Keratinocyte (primary cell): ENCODE measurements at regions not wholly inside any gene's neighbourhood (a gene's known extent, or its start where the extent isn't known, plus 50 kb on each side); places are given as distances from the start of the nearest gene placed in this dataset.

ENCODE experiments used
- DNase-seq: peaks from one replicate; pipeline ENCODE4 v3.0.0-alpha.2; 2011; ENCODE audit warnings: low read depth, missing footprints, low spot score
- FAIRE-seq: peaks from 2 replicates; lab custom pipeline; 2011; peaks lifted over from hg19 to GRCh38; lab: Jason Lieb, UNC
- H2AFZ ChIP-seq: 2 replicates; pipeline ENCODE4 v1.6.0; 2012; ENCODE audit warnings: low read length, control low read depth, inconsistent platforms; ENCODE audit not compliant: control insufficient read depth
- H3K27ac ChIP-seq: 2 replicates; pipeline ENCODE4 v1.5.1; 2011; ENCODE audit warnings: low read length; ENCODE audit not compliant: control insufficient read depth, insufficient read depth
- H3K27me3 ChIP-seq: 3 replicates; pipeline ENCODE4 v1.6.0; 2011; ENCODE audit warnings: low read length; ENCODE audit not compliant: control insufficient read depth, insufficient read depth; ENCODE audit errors: extremely low read depth
- H3K36me3 ChIP-seq, 2 experiments: 2 replicates in 1 of 2; 3 replicates in 1 of 2; pipeline ENCODE4 v1.5.1; 2011; ENCODE audit warnings: low read length in 2 of 2, mild to moderate bottlenecking in 1 of 2; ENCODE audit not compliant: control insufficient read depth in 2 of 2, insufficient read depth in 2 of 2; ENCODE audit errors: extremely low read depth in 1 of 2
- H3K4me1 ChIP-seq: 3 replicates; pipeline ENCODE4 v1.5.1; 2011; ENCODE audit warnings: low read length; ENCODE audit not compliant: control insufficient read depth, insufficient read depth; ENCODE audit errors: extremely low read depth
- H3K4me2 ChIP-seq: 3 replicates; pipeline ENCODE4 v1.6.0; 2011; ENCODE audit warnings: low read depth, low read length; ENCODE audit not compliant: control insufficient read depth, insufficient read depth; ENCODE audit errors: extremely low read depth
- H3K4me3 ChIP-seq, 3 experiments: fragments of 200-600 bp in 1 of 3; sonication (generic) in 1 of 3; 2 replicates in 2 of 3; 3 replicates in 1 of 3; pipeline ENCODE4 v1.5.1; 2011 to 2016; ENCODE audit warnings: low read length in 3 of 3, mild to moderate bottlenecking in 3 of 3, control low read depth in 2 of 3, inconsistent platforms in 1 of 3, low read depth in 1 of 3, mixed read lengths in 1 of 3, mixed run types in 1 of 3, moderate library complexity in 1 of 3; ENCODE audit not compliant: control insufficient read depth in 2 of 3, insufficient read depth in 2 of 3; ENCODE audit errors: extremely low read depth in 1 of 3
- H3K79me2 ChIP-seq: 2 replicates; pipeline ENCODE4 v1.6.0; 2012; ENCODE audit warnings: low read length; ENCODE audit not compliant: control insufficient read depth, insufficient read depth
- H3K9ac ChIP-seq: 3 replicates; pipeline ENCODE4 v1.6.0; 2011; ENCODE audit warnings: low read length; ENCODE audit not compliant: control insufficient read depth, insufficient read depth; ENCODE audit errors: extremely low read depth
- H3K9me1 ChIP-seq: 3 replicates; pipeline ENCODE4 v1.6.0; 2011; ENCODE audit warnings: low read length; ENCODE audit not compliant: control insufficient read depth, insufficient read depth; ENCODE audit errors: extremely low read depth
- H3K9me3 ChIP-seq: 2 replicates; pipeline ENCODE4 v1.5.1; 2012; ENCODE audit warnings: low read depth, low read length; ENCODE audit not compliant: control insufficient read depth
- H4K20me1 ChIP-seq: 3 replicates; pipeline ENCODE4 v1.6.0; 2011; ENCODE audit warnings: low read length; ENCODE audit not compliant: control insufficient read depth, insufficient read depth; ENCODE audit errors: extremely low read depth
- EZH2 ChIP-seq: IDR thresholded peaks from one replicate; pipeline ENCODE4 v1.6.1; 2012; ENCODE audit warnings: inconsistent platforms, mild to moderate bottlenecking, low read length, moderate library complexity
- dilution Hi-C: fragments of 300-500 bp; cut with MboI; formaldehyde crosslinking; loops from one replicate; pipeline ENCODE4 v1.7.0; 2020; ENCODE audit warnings: low sequenced_read_pairs; ENCODE audit not compliant: extremely low pct_ligation_motif_present
- TF ChIP-seq, protein P1 (sequence below), 3 experiments: IDR thresholded peaks in 1 of 3; conservative IDR thresholded peaks in 1 of 3; optimal IDR thresholded peaks in 1 of 3; 2 replicates in 2 of 3; 3 replicates in 1 of 3; pipeline versions ENCODE3 to v1.5.1; 2011; ENCODE audit warnings: low read length in 3 of 3, mild to moderate bottlenecking in 3 of 3, moderate library complexity in 2 of 3, control low read depth in 1 of 3, inconsistent platforms in 1 of 3; ENCODE audit not compliant: insufficient read depth in 2 of 3; ENCODE audit errors: extremely low read depth in 1 of 3

DNA sequence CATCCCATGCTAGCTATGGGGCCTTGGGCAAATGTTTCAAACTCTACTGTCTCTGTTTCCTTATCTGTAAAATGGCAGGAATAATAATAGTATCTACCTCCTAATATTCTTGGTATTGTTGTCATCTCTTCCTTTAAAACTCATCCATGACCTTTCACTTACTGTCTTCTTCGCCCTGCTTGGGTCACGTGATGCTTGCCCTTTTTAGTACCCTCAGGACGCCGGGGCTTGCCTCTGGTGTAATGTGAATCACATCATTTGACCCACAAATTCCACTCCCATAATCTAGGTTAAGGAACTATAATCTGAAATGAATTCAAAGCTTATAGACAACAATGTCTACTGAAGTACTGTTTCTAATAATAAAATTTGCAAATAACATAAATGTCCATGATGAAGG, 162.7 kb downstream of the DRD1 start:
- Histone ChIP-seq H3K27me3 (no peaks in the 10 kb centered on the region), H3K27ac (no peak overlapping the region), H3K9me3 (no peaks in the 10 kb centered on the region), H3K9ac (no peak overlapping the region), H3K9me1 (no peaks in the 10 kb centered on the region), H3K4me1 (peaks cover 16% of the 10 kb centered on the region), H3K4me3 (no peak overlapping the region), H3K79me2 (no peaks in the 10 kb centered on the region), H3K4me2 (no peak overlapping the region), H3K36me3 (no peaks in the 10 kb centered on the region), H2AFZ (no peak overlapping the region), H4K20me1 (no peaks in the 10 kb centered on the region)
- no peak for DNase-seq
- dilution Hi-C loops = no loop called here
- no peak for TF ChIP-seq EZH2
- TF ChIP-seq, protein P1, sequence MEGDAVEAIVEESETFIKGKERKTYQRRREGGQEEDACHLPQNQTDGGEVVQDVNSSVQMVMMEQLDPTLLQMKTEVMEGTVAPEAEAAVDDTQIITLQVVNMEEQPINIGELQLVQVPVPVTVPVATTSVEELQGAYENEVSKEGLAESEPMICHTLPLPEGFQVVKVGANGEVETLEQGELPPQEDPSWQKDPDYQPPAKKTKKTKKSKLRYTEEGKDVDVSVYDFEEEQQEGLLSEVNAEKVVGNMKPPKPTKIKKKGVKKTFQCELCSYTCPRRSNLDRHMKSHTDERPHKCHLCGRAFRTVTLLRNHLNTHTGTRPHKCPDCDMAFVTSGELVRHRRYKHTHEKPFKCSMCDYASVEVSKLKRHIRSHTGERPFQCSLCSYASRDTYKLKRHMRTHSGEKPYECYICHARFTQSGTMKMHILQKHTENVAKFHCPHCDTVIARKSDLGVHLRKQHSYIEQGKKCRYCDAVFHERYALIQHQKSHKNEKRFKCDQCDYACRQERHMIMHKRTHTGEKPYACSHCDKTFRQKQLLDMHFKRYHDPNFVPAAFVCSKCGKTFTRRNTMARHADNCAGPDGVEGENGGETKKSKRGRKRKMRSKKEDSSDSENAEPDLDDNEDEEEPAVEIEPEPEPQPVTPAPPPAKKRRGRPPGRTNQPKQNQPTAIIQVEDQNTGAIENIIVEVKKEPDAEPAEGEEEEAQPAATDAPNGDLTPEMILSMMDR (optimal IDR thresholded peaks at IDR 0.05 in 1 of 3, IDR thresholded peaks at IDR 0.05 in 1 of 3, conservative IDR thresholded peaks at IDR 0.05 in 1 of 3; ENCODE audit: extremely low read depth in 1 of 3, insufficient read depth in 2 of 3, low read length in 3 of 3) = no peak
- no peak for FAIRE-seq

DNA sequence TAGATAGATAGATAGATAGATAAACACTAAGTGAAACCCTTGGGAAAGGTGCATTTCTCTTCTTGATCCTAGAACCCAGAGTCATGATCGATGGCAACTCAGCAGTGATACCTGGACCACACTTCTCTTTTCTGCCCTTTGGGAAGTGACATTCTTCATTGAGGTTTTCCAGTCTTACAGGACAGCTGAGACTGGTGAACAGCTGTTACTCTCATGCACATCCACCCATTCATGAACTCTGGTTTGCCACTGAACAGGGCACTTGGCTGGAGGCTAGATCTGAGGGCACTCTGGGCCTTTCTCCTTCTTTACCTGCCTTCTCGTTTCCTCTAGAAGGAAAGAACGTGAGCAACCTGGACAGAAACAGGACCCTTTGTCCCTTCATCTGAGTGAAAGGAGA, 164.5 kb downstream of the DRD1 start:
- no peak overlapping the region for H2AFZ ChIP-seq
- dilution Hi-C loops = no loop called here
- H4K20me1 ChIP-seq = no peaks in the 10 kb centered on the region
- no peaks in the 10 kb centered on the region for H3K36me3 ChIP-seq
- H3K9me1 ChIP-seq = no peaks in the 10 kb centered on the region
- no peak overlapping the region for H3K9ac ChIP-seq
- H3K9me3 ChIP-seq = no peaks in the 10 kb centered on the region
- peaks cover 1% of the 10 kb centered on the region for H3K4me1 ChIP-seq
- no peaks in the 10 kb centered on the region for H3K79me2 ChIP-seq
- H3K27me3 ChIP-seq = no peaks in the 10 kb centered on the region
- no peak overlapping the region for H3K27ac ChIP-seq
- no peak for TF ChIP-seq EZH2
- TF ChIP-seq, protein P1 (optimal IDR thresholded peaks at IDR 0.05 in 1 of 3, IDR thresholded peaks at IDR 0.05 in 1 of 3, conservative IDR thresholded peaks at IDR 0.05 in 1 of 3; ENCODE audit: extremely low read depth in 1 of 3, insufficient read depth in 2 of 3, low read length in 3 of 3) = no peak
- FAIRE-seq (no peak), DNase-seq (no peak)
- H3K4me2 ChIP-seq = no peak overlapping the region
- no peak overlapping the region for H3K4me3 ChIP-seq
